Naive thymus-derived CD4-positive, alpha-beta T cell (primary cell): ENCODE measurements at regions not wholly inside any gene's neighbourhood (a gene's known extent, or its start where the extent isn't known, plus 50 kb on each side); places are given as distances from the start of the nearest gene placed in this dataset.

Experiments used
- ATAC-seq: fragments of 150-1000 bp; cut with Tn5 transposase; 2 replicates; pipeline ENCODE4 v1.10.0; 2021; ENCODE audit warnings: mild to moderate bottlenecking, moderate library complexity
- CTCF ChIA-PET: fragments of 350-600 bp; sonication (Branson Sonifier 250); formaldehyde crosslinking; loops from one replicate; lab custom pipeline; 2021; ENCODE audit warnings: antibody characterized with exemption; lab: Charles Lee
- POLR2A ChIA-PET: fragments of 350-600 bp; sonication (Branson Sonifier 250); formaldehyde crosslinking; loops from one replicate; lab custom pipeline; 2021; ENCODE audit warnings: antibody characterized with exemption, inconsistent platforms; lab: Charles Lee
- DNase-seq, 9 donors: peaks; one replicate each; pipeline versions ENCODE4 v3.0.0 to v3.0.0-alpha.2; 2020 to 2022; ENCODE audit warnings: mixed read lengths in 1 of 9
- H3K27ac ChIP-seq: one replicate; pipeline ENCODE4 v1.7.0; 2013; ENCODE audit warnings: mild to moderate bottlenecking, low read depth, low read length, moderate library complexity
- H3K27me3 ChIP-seq, 2 donors: one replicate each; pipeline ENCODE4 v1.7.0; 2013; ENCODE audit warnings: low read length in 2 of 2, mild to moderate bottlenecking in 2 of 2, moderate library complexity in 2 of 2; ENCODE audit not compliant: control insufficient read depth in 2 of 2, insufficient read depth in 2 of 2
- H3K36me3 ChIP-seq, 3 experiments: 1 replicate in 2 of 3; 2 replicates in 1 of 3; pipeline ENCODE4 v1.7.0; 2013; ENCODE audit warnings: low read length in 3 of 3, mild to moderate bottlenecking in 3 of 3, moderate library complexity in 1 of 3; ENCODE audit not compliant: insufficient read depth in 3 of 3, control insufficient read depth in 2 of 3
- H3K4me1 ChIP-seq, 2 donors: one replicate each; pipeline ENCODE4 v1.7.0; 2013; ENCODE audit warnings: low read length in 2 of 2, mild to moderate bottlenecking in 2 of 2, moderate library complexity in 1 of 2; ENCODE audit not compliant: control insufficient read depth in 2 of 2, insufficient read depth in 2 of 2
- H3K4me3 ChIP-seq: 2 replicates; pipeline ENCODE4 v1.7.0; 2013; ENCODE audit warnings: mild to moderate bottlenecking, low read length
- H3K9me3 ChIP-seq, 3 experiments: 1 replicate in 2 of 3; 2 replicates in 1 of 3; pipeline ENCODE4 v1.7.0; 2013; ENCODE audit warnings: low read length in 3 of 3; ENCODE audit not compliant: control insufficient read depth in 2 of 3
- H3K27ac Mint-ChIP-seq, 9 donors: one replicate each; pipeline ENCODE4 v1.8.0; 2020 to 2022; ENCODE audit warnings: mixed read lengths in 9 of 9, mild to moderate bottlenecking in 8 of 9, moderate library complexity in 5 of 9, inconsistent platforms in 2 of 9
- H3K27me3 Mint-ChIP-seq, 5 donors: one replicate each; pipeline ENCODE4 v1.8.0; 2021 to 2022; ENCODE audit warnings: mixed read lengths in 5 of 5, mild to moderate bottlenecking in 1 of 5
- H3K36me3 Mint-ChIP-seq, 5 donors: one replicate each; pipeline ENCODE4 v1.8.0; 2020 to 2022; ENCODE audit warnings: mixed read lengths in 5 of 5, mild to moderate bottlenecking in 3 of 5, inconsistent platforms in 1 of 5
- H3K4me1 Mint-ChIP-seq, 7 donors: one replicate each; pipeline ENCODE4 v1.8.0; 2020 to 2022; ENCODE audit warnings: mixed read lengths in 7 of 7, mild to moderate bottlenecking in 3 of 7, inconsistent platforms in 1 of 7
- H3K4me3 Mint-ChIP-seq, 10 donors: one replicate each; pipeline ENCODE4 v1.8.0; 2020 to 2022; ENCODE audit warnings: mild to moderate bottlenecking in 10 of 10, mixed read lengths in 10 of 10, moderate library complexity in 6 of 10, inconsistent platforms in 2 of 10
- H3K9me3 Mint-ChIP-seq, 11 donors: one replicate each; pipeline ENCODE4 v1.8.0; 2020 to 2022; ENCODE audit warnings: mixed read lengths in 11 of 11, mild to moderate bottlenecking in 4 of 11, inconsistent platforms in 1 of 11, moderate library complexity in 1 of 11
- intact Hi-C, 2 donors: fragments of 100-400 bp; cut with micrococcal nuclease; formaldehyde crosslinking; loops; one replicate each; pipeline ENCODE4 v1.15.1; 2023

- H3K4me1 ChIP-seq = no peaks in the 10 kb centered on the region
- peaks cover 0 to 7% (median 0%) of the 10 kb centered on the region in 11 donors for H3K9me3 Mint-ChIP-seq
- no peaks in the 10 kb centered on the region for H3K36me3 ChIP-seq
- intact Hi-C loops = no loop called here
- DNase-seq (no peak), ATAC-seq (no peak)
- no peak overlapping the region for H3K27ac Mint-ChIP-seq
- H3K9me3 ChIP-seq = no peaks in the 10 kb centered on the region
- H3K27ac ChIP-seq = no peak overlapping the region
- peaks cover 0 to 15% (median 7%) of the 10 kb centered on the region in 5 donors for H3K27me3 Mint-ChIP-seq
- H3K4me3 Mint-ChIP-seq = no peak overlapping the region
- no peaks in the 10 kb centered on the region for H3K36me3 Mint-ChIP-seq
- ChIA-PET POLR2A (no interaction called here), CTCF (no interaction called here)
- H3K4me1 Mint-ChIP-seq = no peaks in the 10 kb centered on the region
- H3K27me3 ChIP-seq = no peaks in the 10 kb centered on the region
- no peak overlapping the region for H3K4me3 ChIP-seq
Measured at GRCh38 chr14:62270236-62270635, 508.0 kb downstream of the SNAPC1 start.

- CTCF ChIA-PET = no interaction called here
- POLR2A ChIA-PET = no interaction called here
Measured at GRCh38 chr14:62280366-62280765, 518.1 kb downstream of the SNAPC1 start.

GRCh38 chr14:62283837-62284236, 521.6 kb downstream of the SNAPC1 start:
- H3K9me3 ChIP-seq = no peaks in the 10 kb centered on the region
- ATAC-seq (no peak), DNase-seq (no peak)
- ChIA-PET POLR2A (no interaction called here), CTCF (no interaction called here)
- H3K27me3 ChIP-seq = peaks cover 0 to 3% of the 10 kb centered on the region in 2 donors
- Mint-ChIP-seq H3K27me3 (peaks cover 0 to 20% (median 4%) of the 10 kb centered on the region in 5 donors), H3K4me1 (no peaks in the 10 kb centered on the region), H3K4me3 (no peak overlapping the region), H3K9me3 (peaks cover 0 to 9% (median 3%) of the 10 kb centered on the region in 11 donors), H3K27ac (no peak overlapping the region), H3K36me3 (no peaks in the 10 kb centered on the region)
- no peaks in the 10 kb centered on the region for H3K4me1 ChIP-seq
- H3K36me3 ChIP-seq = no peaks in the 10 kb centered on the region
- intact Hi-C loops = no loop called here
- no peak overlapping the region for H3K4me3 ChIP-seq
- no peak overlapping the region for H3K27ac ChIP-seq

More at GRCh38 chr14:62280366-62280765, 518.1 kb downstream of the SNAPC1 start:
- no peak for ATAC-seq
- Histone ChIP-seq H3K27ac (no peak overlapping the region), H3K27me3 (peaks cover 0 to 3% of the 10 kb centered on the region in 2 donors), H3K36me3 (no peaks in the 10 kb centered on the region), H3K4me1 (no peaks in the 10 kb centered on the region), H3K9me3 (no peaks in the 10 kb centered on the region), H3K4me3 (no peak overlapping the region)
- H3K9me3 Mint-ChIP-seq = peaks cover 0 to 10% (median 2%) of the 10 kb centered on the region in 11 donors
- intact Hi-C loops = no loop called here
- peaks cover 0 to 26% (median 21%) of the 10 kb centered on the region in 5 donors for H3K27me3 Mint-ChIP-seq
- no peak overlapping the region for H3K27ac Mint-ChIP-seq
- H3K4me1 Mint-ChIP-seq = no peaks in the 10 kb centered on the region
- no peaks in the 10 kb centered on the region for H3K36me3 Mint-ChIP-seq
- H3K4me3 Mint-ChIP-seq = no peak overlapping the region
- no peak for DNase-seq

- DNase-seq (no peak), ATAC-seq (no peak)
- Mint-ChIP-seq H3K36me3 (no peaks in the 10 kb centered on the region), H3K4me1 (no peaks in the 10 kb centered on the region), H3K4me3 (no peak overlapping the region), H3K27ac (no peak overlapping the region), H3K9me3 (peaks cover 0 to 6% (median 0%) of the 10 kb centered on the region in 11 donors), H3K27me3 (peaks cover 0 to 11% (median 0%) of the 10 kb centered on the region in 5 donors)
- CTCF ChIA-PET = no interaction called here
- intact Hi-C loops = no loop called here
- POLR2A ChIA-PET = no interaction called here
- Histone ChIP-seq H3K27ac (no peak overlapping the region), H3K4me1 (no peaks in the 10 kb centered on the region), H3K27me3 (no peaks in the 10 kb centered on the region), H3K4me3 (no peak overlapping the region), H3K36me3 (no peaks in the 10 kb centered on the region), H3K9me3 (no peaks in the 10 kb centered on the region)
Measured at GRCh38 chr14:62289471-62289870, 527.3 kb downstream of the SNAPC1 start.

- no peaks in the 10 kb centered on the region for H3K4me1 Mint-ChIP-seq
- peaks cover 0 to 5% (median 0%) of the 10 kb centered on the region in 5 donors for H3K27me3 Mint-ChIP-seq
- no peaks in the 10 kb centered on the region for H3K4me1 ChIP-seq
- CTCF ChIA-PET = no interaction called here
- H3K9me3 ChIP-seq = no peaks in the 10 kb centered on the region
- intact Hi-C loops = no loop called here
- no peak overlapping the region for H3K4me3 ChIP-seq
- ATAC-seq (no peak), DNase-seq (no peak)
- no peaks in the 10 kb centered on the region for H3K27me3 ChIP-seq
- no peak overlapping the region for H3K27ac ChIP-seq
- H3K36me3 Mint-ChIP-seq = no peaks in the 10 kb centered on the region
- no peak overlapping the region for H3K27ac Mint-ChIP-seq
- H3K36me3 ChIP-seq = no peaks in the 10 kb centered on the region
- H3K9me3 Mint-ChIP-seq = peaks cover 0 to 9% (median 4%) of the 10 kb centered on the region in 11 donors
- POLR2A ChIA-PET = no interaction called here
- no peak overlapping the region for H3K4me3 Mint-ChIP-seq
Measured at GRCh38 chr14:62301080-62301479, 538.9 kb downstream of the SNAPC1 start.

- no peak overlapping the region for H3K4me3 ChIP-seq
- Mint-ChIP-seq H3K36me3 (no peaks in the 10 kb centered on the region), H3K27me3 (peaks cover 0 to 5% (median 0%) of the 10 kb centered on the region in 5 donors), H3K4me1 (no peaks in the 10 kb centered on the region), H3K9me3 (peaks cover 0 to 9% (median 4%) of the 10 kb centered on the region in 11 donors), H3K4me3 (no peak overlapping the region), H3K27ac (no peak overlapping the region)
- ChIA-PET CTCF (no interaction called here), POLR2A (no interaction called here)
- no peaks in the 10 kb centered on the region for H3K36me3 ChIP-seq
- H3K9me3 ChIP-seq = no peaks in the 10 kb centered on the region
- no peaks in the 10 kb centered on the region for H3K27me3 ChIP-seq
- intact Hi-C loops = no loop called here
- H3K4me1 ChIP-seq = no peaks in the 10 kb centered on the region
- H3K27ac ChIP-seq = no peak overlapping the region
- DNase-seq = no peak
- no peak for ATAC-seq
Measured at GRCh38 chr14:62301911-62302310, 539.7 kb downstream of the SNAPC1 start.

GRCh38 chr14:62303437-62303836, 541.2 kb downstream of the SNAPC1 start:
- peaks cover 0 to 9% (median 0%) of the 10 kb centered on the region in 5 donors for H3K27me3 Mint-ChIP-seq
- H3K4me1 Mint-ChIP-seq = no peaks in the 10 kb centered on the region
- H3K4me3 Mint-ChIP-seq = no peak overlapping the region
- CTCF ChIA-PET = no interaction called here
- POLR2A ChIA-PET = no interaction called here
- ATAC-seq (no peak), DNase-seq (no peak)
- Histone ChIP-seq H3K27me3 (no peaks in the 10 kb centered on the region), H3K4me3 (no peak overlapping the region), H3K4me1 (no peaks in the 10 kb centered on the region), H3K27ac (no peak overlapping the region), H3K36me3 (no peaks in the 10 kb centered on the region), H3K9me3 (no peaks in the 10 kb centered on the region)
- no peak overlapping the region for H3K27ac Mint-ChIP-seq
- no peaks in the 10 kb centered on the region for H3K36me3 Mint-ChIP-seq
- intact Hi-C loops = no loop called here
- peaks cover 0 to 10% (median 5%) of the 10 kb centered on the region in 11 donors for H3K9me3 Mint-ChIP-seq
